ENCODE measurements at regions not wholly inside any gene's neighbourhood (a gene's known extent, or its start where the extent isn't known, plus 50 kb on each side); places are given as distances from the start of the nearest gene placed in this dataset.

DNA sequence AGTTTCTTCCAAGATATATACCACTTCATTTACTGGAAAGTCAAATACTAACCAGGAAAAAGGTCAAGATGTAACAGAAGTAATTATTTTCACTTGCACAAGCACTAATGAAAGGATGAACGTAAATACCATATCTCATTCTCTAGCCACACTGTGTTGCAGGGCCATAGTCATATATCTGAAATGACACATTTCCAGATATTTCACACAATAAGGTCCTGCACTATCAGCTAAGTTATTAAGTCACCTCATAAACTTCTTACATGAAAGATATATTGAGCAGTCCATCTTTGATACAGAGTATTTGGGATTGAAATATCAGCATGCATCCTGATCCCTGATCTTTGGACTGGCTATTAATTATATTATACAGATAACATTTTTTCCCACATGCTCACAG, 783.3 kb upstream of the MGAT4C start:
- H3K36me3 ChIP-seq (ENCODE audit: control insufficient read depth in 2 of 2, insufficient read depth in 1 of 2, low read length in 2 of 2) = no peaks in the 10 kb centered on the region
- no peaks in the 10 kb centered on the region for H3K4me1 ChIP-seq (ENCODE audit: control insufficient read depth, insufficient read depth, low read length)
- TF ChIP-seq, protein P1, sequence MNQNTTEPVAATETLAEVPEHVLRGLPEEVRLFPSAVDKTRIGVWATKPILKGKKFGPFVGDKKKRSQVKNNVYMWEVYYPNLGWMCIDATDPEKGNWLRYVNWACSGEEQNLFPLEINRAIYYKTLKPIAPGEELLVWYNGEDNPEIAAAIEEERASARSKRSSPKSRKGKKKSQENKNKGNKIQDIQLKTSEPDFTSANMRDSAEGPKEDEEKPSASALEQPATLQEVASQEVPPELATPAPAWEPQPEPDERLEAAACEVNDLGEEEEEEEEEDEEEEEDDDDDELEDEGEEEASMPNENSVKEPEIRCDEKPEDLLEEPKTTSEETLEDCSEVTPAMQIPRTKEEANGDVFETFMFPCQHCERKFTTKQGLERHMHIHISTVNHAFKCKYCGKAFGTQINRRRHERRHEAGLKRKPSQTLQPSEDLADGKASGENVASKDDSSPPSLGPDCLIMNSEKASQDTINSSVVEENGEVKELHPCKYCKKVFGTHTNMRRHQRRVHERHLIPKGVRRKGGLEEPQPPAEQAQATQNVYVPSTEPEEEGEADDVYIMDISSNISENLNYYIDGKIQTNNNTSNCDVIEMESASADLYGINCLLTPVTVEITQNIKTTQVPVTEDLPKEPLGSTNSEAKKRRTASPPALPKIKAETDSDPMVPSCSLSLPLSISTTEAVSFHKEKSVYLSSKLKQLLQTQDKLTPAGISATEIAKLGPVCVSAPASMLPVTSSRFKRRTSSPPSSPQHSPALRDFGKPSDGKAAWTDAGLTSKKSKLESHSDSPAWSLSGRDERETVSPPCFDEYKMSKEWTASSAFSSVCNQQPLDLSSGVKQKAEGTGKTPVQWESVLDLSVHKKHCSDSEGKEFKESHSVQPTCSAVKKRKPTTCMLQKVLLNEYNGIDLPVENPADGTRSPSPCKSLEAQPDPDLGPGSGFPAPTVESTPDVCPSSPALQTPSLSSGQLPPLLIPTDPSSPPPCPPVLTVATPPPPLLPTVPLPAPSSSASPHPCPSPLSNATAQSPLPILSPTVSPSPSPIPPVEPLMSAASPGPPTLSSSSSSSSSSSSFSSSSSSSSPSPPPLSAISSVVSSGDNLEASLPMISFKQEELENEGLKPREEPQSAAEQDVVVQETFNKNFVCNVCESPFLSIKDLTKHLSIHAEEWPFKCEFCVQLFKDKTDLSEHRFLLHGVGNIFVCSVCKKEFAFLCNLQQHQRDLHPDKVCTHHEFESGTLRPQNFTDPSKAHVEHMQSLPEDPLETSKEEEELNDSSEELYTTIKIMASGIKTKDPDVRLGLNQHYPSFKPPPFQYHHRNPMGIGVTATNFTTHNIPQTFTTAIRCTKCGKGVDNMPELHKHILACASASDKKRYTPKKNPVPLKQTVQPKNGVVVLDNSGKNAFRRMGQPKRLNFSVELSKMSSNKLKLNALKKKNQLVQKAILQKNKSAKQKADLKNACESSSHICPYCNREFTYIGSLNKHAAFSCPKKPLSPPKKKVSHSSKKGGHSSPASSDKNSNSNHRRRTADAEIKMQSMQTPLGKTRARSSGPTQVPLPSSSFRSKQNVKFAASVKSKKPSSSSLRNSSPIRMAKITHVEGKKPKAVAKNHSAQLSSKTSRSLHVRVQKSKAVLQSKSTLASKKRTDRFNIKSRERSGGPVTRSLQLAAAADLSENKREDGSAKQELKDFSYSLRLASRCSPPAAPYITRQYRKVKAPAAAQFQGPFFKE (tag by site-specific recombination; IDR thresholded peaks at IDR 0.05; ENCODE audit: borderline replicate concordance) = no peak
- TF ChIP-seq SCRT2 (tag by site-specific recombination; IDR thresholded peaks at IDR 0.05) (no peak), ZNF16 (tag by site-specific recombination; IDR thresholded peaks at IDR 0.05; ENCODE audit: low read depth) (no peak), ZBTB1 (tag by site-specific recombination; IDR thresholded peaks at IDR 0.05) (no peak), ZNF837 (tag by site-specific recombination; IDR thresholded peaks at IDR 0.05) (no peak), HOXC10 (CRISPR knock-in tag; IDR thresholded peaks at IDR 0.05) (no peak), ZNF76 (tag by site-specific recombination; IDR thresholded peaks at IDR 0.05; ENCODE audit: borderline replicate concordance, low read depth) (no peak), ZNF777 (tag by site-specific recombination; IDR thresholded peaks at IDR 0.05; ENCODE audit: borderline replicate concordance) (no peak), IKZF3 (tag by site-specific recombination; IDR thresholded peaks at IDR 0.05) (no peak)
- no peak overlapping the region for H3K4me3 ChIP-seq (ENCODE audit: low read depth, low read length)
- no peak overlapping the region for H3K27ac ChIP-seq (ENCODE audit: extremely low read depth, low read depth, low read length)
- POLR2A ChIA-PET = no interaction called here
- CTCF ChIA-PET = no interaction called here
- no peaks in the 10 kb centered on the region for H3K9me3 ChIP-seq (ENCODE audit: control insufficient read depth, insufficient read depth, low read depth, low read length)

DNA sequence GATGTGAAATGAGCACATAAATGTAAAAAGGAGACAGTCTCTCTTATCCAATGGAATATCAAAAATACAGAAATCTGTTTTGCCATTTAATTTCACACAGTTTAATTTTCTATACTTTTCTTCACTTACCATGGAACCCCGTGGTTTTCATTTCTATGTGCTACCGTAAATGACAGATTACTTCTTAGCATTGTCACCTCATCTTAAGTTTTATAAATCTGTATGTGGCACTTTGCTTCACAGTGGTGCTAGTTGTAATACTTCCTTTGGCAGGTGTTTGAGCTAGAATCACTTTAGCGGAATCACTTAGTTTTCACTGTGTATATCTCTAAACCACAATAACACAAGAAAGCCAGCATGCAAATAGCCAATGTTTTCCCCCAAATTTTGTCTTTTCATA, 781.9 kb upstream of the MGAT4C start:
- H3K36me3 ChIP-seq (ENCODE audit: control insufficient read depth in 2 of 2, insufficient read depth in 1 of 2, low read length in 2 of 2) = no peaks in the 10 kb centered on the region
- no peak overlapping the region for H3K27ac ChIP-seq (ENCODE audit: extremely low read depth, low read depth, low read length)
- no peak for TF ChIP-seq REPIN1 (tag by site-specific recombination; IDR thresholded peaks at IDR 0.05; ENCODE audit: low read depth)
- ChIA-PET CTCF (interaction anchor here (0.6 kb wide), 1 partner anchor 845 kb away, joined by 3 read pairs; no protein-coding TSS in a partner anchor), POLR2A (no interaction called here)
- H3K4me3 ChIP-seq (ENCODE audit: low read depth, low read length) = no peak overlapping the region
- H3K4me1 ChIP-seq (ENCODE audit: control insufficient read depth, insufficient read depth, low read length) = no peaks in the 10 kb centered on the region
- H3K9me3 ChIP-seq (ENCODE audit: control insufficient read depth, insufficient read depth, low read depth, low read length) = no peaks in the 10 kb centered on the region

DNA sequence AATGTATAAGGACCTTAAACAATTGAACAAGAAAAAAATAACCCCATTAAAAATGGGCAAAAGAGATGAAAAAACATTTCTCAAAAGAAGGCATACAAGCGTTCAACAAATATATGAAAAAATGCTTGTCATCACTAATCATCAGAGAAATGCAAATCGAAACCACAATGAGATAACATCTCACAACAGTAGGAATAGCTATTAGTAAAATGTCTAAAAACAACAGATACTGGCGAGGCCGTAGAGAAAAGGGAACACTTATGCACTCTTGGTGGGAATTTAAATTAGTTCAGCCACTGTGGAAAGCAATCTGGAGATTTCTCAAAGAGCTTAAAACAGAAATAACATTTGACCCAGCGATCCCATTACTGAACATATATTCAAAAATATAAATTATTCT, 769.8 kb upstream of the MGAT4C start:
- TF ChIP-seq ZFP37 (tag by site-specific recombination; IDR thresholded peaks at IDR 0.05) (no peak), ZBTB48 (tag by site-specific recombination; IDR thresholded peaks at IDR 0.05) (no peak), ZNF324 (tag by site-specific recombination; IDR thresholded peaks at IDR 0.05) (no peak), MZF1 (tag by site-specific recombination; IDR thresholded peaks at IDR 0.05; ENCODE audit: borderline replicate concordance) (no peak), ZNF2 (tag by site-specific recombination; IDR thresholded peaks at IDR 0.05) (no peak)
- TF ChIP-seq, protein P2, sequence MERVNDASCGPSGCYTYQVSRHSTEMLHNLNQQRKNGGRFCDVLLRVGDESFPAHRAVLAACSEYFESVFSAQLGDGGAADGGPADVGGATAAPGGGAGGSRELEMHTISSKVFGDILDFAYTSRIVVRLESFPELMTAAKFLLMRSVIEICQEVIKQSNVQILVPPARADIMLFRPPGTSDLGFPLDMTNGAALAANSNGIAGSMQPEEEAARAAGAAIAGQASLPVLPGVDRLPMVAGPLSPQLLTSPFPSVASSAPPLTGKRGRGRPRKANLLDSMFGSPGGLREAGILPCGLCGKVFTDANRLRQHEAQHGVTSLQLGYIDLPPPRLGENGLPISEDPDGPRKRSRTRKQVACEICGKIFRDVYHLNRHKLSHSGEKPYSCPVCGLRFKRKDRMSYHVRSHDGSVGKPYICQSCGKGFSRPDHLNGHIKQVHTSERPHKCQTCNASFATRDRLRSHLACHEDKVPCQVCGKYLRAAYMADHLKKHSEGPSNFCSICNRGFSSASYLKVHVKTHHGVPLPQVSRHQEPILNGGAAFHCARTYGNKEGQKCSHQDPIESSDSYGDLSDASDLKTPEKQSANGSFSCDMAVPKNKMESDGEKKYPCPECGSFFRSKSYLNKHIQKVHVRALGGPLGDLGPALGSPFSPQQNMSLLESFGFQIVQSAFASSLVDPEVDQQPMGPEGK (tag by site-specific recombination; IDR thresholded peaks at IDR 0.05) = no peak
- TF ChIP-seq, protein P3, sequence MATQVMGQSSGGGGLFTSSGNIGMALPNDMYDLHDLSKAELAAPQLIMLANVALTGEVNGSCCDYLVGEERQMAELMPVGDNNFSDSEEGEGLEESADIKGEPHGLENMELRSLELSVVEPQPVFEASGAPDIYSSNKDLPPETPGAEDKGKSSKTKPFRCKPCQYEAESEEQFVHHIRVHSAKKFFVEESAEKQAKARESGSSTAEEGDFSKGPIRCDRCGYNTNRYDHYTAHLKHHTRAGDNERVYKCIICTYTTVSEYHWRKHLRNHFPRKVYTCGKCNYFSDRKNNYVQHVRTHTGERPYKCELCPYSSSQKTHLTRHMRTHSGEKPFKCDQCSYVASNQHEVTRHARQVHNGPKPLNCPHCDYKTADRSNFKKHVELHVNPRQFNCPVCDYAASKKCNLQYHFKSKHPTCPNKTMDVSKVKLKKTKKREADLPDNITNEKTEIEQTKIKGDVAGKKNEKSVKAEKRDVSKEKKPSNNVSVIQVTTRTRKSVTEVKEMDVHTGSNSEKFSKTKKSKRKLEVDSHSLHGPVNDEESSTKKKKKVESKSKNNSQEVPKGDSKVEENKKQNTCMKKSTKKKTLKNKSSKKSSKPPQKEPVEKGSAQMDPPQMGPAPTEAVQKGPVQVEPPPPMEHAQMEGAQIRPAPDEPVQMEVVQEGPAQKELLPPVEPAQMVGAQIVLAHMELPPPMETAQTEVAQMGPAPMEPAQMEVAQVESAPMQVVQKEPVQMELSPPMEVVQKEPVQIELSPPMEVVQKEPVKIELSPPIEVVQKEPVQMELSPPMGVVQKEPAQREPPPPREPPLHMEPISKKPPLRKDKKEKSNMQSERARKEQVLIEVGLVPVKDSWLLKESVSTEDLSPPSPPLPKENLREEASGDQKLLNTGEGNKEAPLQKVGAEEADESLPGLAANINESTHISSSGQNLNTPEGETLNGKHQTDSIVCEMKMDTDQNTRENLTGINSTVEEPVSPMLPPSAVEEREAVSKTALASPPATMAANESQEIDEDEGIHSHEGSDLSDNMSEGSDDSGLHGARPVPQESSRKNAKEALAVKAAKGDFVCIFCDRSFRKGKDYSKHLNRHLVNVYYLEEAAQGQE (tag by site-specific recombination; IDR thresholded peaks at IDR 0.05) = no peak
- POLR2A ChIA-PET = no interaction called here
- H3K4me1 ChIP-seq (ENCODE audit: control insufficient read depth, insufficient read depth, low read length) = no peaks in the 10 kb centered on the region
- H3K36me3 ChIP-seq (ENCODE audit: control insufficient read depth in 2 of 2, insufficient read depth in 1 of 2, low read length in 2 of 2) = no peaks in the 10 kb centered on the region
- no peaks in the 10 kb centered on the region for H3K9me3 ChIP-seq (ENCODE audit: control insufficient read depth, insufficient read depth, low read depth, low read length)
- CTCF ChIA-PET = no interaction called here
- no peak overlapping the region for H3K4me3 ChIP-seq (ENCODE audit: low read depth, low read length)
- no peak overlapping the region for H3K27ac ChIP-seq (ENCODE audit: extremely low read depth, low read depth, low read length)
